CD4-positive, alpha-beta T cell treated with Interleukin-15 for 4 hours (primary cell): ENCODE measurements at regions not wholly inside any gene's neighbourhood (a gene's known extent, or its start where the extent isn't known, plus 50 kb on each side); places are given as distances from the start of the nearest gene placed in this dataset.
"Not testable (repeated sequence)": the region's sequence is repeated elsewhere in the genome, so short reads cannot be mapped to it uniquely, and the experiment has no call there.

Source experiments
- DNase-seq: peaks from one replicate; pipeline ENCODE4 v3.0.0-alpha.2; 2020; ENCODE audit warnings: low spot score

- no peak for DNase-seq
Measured at GRCh38 chr16:52787709-52788108, 240.8 kb upstream of the TOX3 start.

GRCh38 chr16:52786091-52786490, 239.1 kb upstream of the TOX3 start:
- DNase-seq = no peak

GRCh38 chr16:52785653-52786052, 238.7 kb upstream of the TOX3 start:
- no peak for DNase-seq

GRCh38 chr16:52783616-52784015, 236.7 kb upstream of the TOX3 start:
- no peak for DNase-seq

- DNase-seq = no peak
Measured at GRCh38 chr16:52781005-52781630, 234.2 kb upstream of the TOX3 start.

GRCh38 chr16:52773026-52773425, 226.1 kb upstream of the TOX3 start:
- no peak for DNase-seq

GRCh38 chr16:52770828-52771227, 223.9 kb upstream of the TOX3 start:
- no peak for DNase-seq

GRCh38 chr16:52758473-52758855, 211.5 kb upstream of the TOX3 start:
- DNase-seq = no peak

- no peak for DNase-seq
Measured at GRCh38 chr16:52757746-52758472, 211.0 kb upstream of the TOX3 start.

GRCh38 chr16:52756812-52757517, 210.0 kb upstream of the TOX3 start:
- no peak for DNase-seq

GRCh38 chr16:52755396-52755795, 208.5 kb upstream of the TOX3 start:
- no peak for DNase-seq

GRCh38 chr16:52751035-52751434, 204.1 kb upstream of the TOX3 start:
- DNase-seq = no peak

GRCh38 chr16:52748741-52749140, 201.8 kb upstream of the TOX3 start:
- DNase-seq = no peak

- DNase-seq = no peak
Measured at GRCh38 chr16:52747088-52747595, 200.2 kb upstream of the TOX3 start.

- DNase-seq = no peak
Measured at GRCh38 chr16:52743707-52744106, 196.8 kb upstream of the TOX3 start.

GRCh38 chr16:52742608-52743170, 195.7 kb upstream of the TOX3 start:
- no peak for DNase-seq

- DNase-seq = no peak
Measured at GRCh38 chr16:52742052-52742451, 195.1 kb upstream of the TOX3 start.

- DNase-seq = no peak
Measured at GRCh38 chr16:52741351-52741750, 194.4 kb upstream of the TOX3 start.

GRCh38 chr16:52740766-52741165, 193.8 kb upstream of the TOX3 start:
- DNase-seq = no peak

GRCh38 chr16:52740333-52740732, 193.4 kb upstream of the TOX3 start:
- no peak for DNase-seq

- not testable (repeated sequence) for DNase-seq
Measured at GRCh38 chr16:52738992-52739391, 192.0 kb upstream of the TOX3 start.

- no peak for DNase-seq
Measured at GRCh38 chr16:52731219-52731875, 184.4 kb upstream of the TOX3 start.
